ENCODE measurements at regions not wholly inside any gene's neighbourhood (a gene's known extent, or its start where the extent isn't known, plus 50 kb on each side); places are given as distances from the start of the nearest gene placed in this dataset.
A peak's percentile ranks its signal among the peaks of the same experiment; 100 is the strongest.

DNA sequence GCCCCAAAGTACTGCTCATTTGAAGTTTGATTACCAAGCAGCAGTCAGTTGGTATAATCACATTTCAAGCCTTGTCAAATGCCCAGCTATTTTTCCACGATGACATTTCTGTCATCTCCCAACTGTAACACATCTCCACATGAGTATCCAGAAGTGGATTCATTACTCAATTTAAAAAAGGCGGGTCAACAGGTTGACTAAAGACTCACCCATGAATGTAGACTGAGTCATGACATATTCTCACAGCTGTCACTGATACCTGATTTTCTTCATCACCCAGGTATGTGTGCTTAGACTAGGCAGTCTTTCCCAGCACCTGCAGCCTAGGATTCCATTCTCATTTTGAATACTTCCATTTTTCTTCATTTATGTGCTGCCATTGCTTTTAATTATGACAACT lies 75.1 kb upstream of the DBX2 start:
- no peak for TF ChIP-seq CREB1 (IDR thresholded peaks at IDR 0.05; ENCODE audit: low read depth)
- no peak for TF ChIP-seq EGR1 (IDR thresholded peaks at IDR 0.05)
- TF ChIP-seq EP300 (IDR thresholded peaks at IDR 0.05; ENCODE audit: borderline replicate concordance): no peak
- no peak for TF ChIP-seq RAD21 (IDR thresholded peaks at IDR 0.05; ENCODE audit: low read depth)
- no peak for TF ChIP-seq FOXM1 (IDR thresholded peaks at IDR 0.05; ENCODE audit: borderline replicate concordance, low read depth)
- no peak for TF ChIP-seq NFIC (IDR thresholded peaks at IDR 0.05)
- TF ChIP-seq YY1 (IDR thresholded peaks at IDR 0.05; ENCODE audit: low read depth): no peak
- no peak for TF ChIP-seq TAF1 (IDR thresholded peaks at IDR 0.05; ENCODE audit: low read depth)
- TF ChIP-seq TCF12 (IDR thresholded peaks at IDR 0.05; ENCODE audit: low read depth): no peak
- TF ChIP-seq, protein P1, sequence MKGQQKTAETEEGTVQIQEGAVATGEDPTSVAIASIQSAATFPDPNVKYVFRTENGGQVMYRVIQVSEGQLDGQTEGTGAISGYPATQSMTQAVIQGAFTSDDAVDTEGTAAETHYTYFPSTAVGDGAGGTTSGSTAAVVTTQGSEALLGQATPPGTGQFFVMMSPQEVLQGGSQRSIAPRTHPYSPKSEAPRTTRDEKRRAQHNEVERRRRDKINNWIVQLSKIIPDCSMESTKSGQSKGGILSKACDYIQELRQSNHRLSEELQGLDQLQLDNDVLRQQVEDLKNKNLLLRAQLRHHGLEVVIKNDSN (IDR thresholded peaks at IDR 0.05): no peak
- TF ChIP-seq, protein P2, sequence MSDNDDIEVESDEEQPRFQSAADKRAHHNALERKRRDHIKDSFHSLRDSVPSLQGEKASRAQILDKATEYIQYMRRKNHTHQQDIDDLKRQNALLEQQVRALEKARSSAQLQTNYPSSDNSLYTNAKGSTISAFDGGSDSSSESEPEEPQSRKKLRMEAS (IDR thresholded peaks at IDR 0.05): no peak
- no peak for TF ChIP-seq TEAD4 (IDR thresholded peaks at IDR 0.05)
- TF ChIP-seq, protein P3, sequence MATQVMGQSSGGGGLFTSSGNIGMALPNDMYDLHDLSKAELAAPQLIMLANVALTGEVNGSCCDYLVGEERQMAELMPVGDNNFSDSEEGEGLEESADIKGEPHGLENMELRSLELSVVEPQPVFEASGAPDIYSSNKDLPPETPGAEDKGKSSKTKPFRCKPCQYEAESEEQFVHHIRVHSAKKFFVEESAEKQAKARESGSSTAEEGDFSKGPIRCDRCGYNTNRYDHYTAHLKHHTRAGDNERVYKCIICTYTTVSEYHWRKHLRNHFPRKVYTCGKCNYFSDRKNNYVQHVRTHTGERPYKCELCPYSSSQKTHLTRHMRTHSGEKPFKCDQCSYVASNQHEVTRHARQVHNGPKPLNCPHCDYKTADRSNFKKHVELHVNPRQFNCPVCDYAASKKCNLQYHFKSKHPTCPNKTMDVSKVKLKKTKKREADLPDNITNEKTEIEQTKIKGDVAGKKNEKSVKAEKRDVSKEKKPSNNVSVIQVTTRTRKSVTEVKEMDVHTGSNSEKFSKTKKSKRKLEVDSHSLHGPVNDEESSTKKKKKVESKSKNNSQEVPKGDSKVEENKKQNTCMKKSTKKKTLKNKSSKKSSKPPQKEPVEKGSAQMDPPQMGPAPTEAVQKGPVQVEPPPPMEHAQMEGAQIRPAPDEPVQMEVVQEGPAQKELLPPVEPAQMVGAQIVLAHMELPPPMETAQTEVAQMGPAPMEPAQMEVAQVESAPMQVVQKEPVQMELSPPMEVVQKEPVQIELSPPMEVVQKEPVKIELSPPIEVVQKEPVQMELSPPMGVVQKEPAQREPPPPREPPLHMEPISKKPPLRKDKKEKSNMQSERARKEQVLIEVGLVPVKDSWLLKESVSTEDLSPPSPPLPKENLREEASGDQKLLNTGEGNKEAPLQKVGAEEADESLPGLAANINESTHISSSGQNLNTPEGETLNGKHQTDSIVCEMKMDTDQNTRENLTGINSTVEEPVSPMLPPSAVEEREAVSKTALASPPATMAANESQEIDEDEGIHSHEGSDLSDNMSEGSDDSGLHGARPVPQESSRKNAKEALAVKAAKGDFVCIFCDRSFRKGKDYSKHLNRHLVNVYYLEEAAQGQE (IDR thresholded peaks at IDR 0.05; ENCODE audit: low read depth): no peak
- no peak for TF ChIP-seq CEBPB (IDR thresholded peaks at IDR 0.05)
- no peak for TF ChIP-seq ZBTB7A (IDR thresholded peaks at IDR 0.05; ENCODE audit: low read depth)

DNA sequence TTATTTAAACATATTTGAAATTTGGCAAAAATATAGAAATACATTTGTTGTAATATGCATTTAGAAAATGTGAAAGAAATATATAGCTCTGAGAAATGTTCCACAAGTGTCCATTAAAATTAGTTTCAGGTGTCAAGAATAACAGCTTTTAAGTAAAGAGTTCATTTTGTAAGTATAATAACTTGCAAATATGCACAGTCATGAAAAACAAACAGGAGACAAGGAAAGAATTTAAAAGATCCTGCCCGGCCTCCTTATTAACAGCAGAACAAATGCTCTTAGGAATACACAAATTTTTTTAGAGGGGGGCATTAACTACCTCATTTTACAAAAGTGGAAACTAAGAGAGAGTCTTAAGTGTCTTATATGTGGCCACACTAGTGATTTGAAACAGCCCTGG lies 77.7 kb upstream of the DBX2 start:
- TF ChIP-seq NFIC (IDR thresholded peaks at IDR 0.05): no peak
- TF ChIP-seq, protein P3 (IDR thresholded peaks at IDR 0.05; ENCODE audit: low read depth): no peak
- TF ChIP-seq, protein P1 (IDR thresholded peaks at IDR 0.05): no peak
- TF ChIP-seq RAD21 (IDR thresholded peaks at IDR 0.05; ENCODE audit: low read depth): no peak
- no peak for TF ChIP-seq YY1 (IDR thresholded peaks at IDR 0.05; ENCODE audit: low read depth)
- TF ChIP-seq FOXM1 (IDR thresholded peaks at IDR 0.05; ENCODE audit: borderline replicate concordance, low read depth): no peak
- no peak for TF ChIP-seq CEBPB (IDR thresholded peaks at IDR 0.05)
- no peak for TF ChIP-seq EGR1 (IDR thresholded peaks at IDR 0.05)
- TF ChIP-seq, protein P2 (IDR thresholded peaks at IDR 0.05): no peak
- no peak for TF ChIP-seq TEAD4 (IDR thresholded peaks at IDR 0.05)
- no peak for TF ChIP-seq ZBTB7A (IDR thresholded peaks at IDR 0.05; ENCODE audit: low read depth)
- TF ChIP-seq TAF1 (IDR thresholded peaks at IDR 0.05; ENCODE audit: low read depth): no peak
- TF ChIP-seq CREB1 (IDR thresholded peaks at IDR 0.05; ENCODE audit: low read depth): no peak
- no peak for TF ChIP-seq EP300 (IDR thresholded peaks at IDR 0.05; ENCODE audit: borderline replicate concordance)
- no peak for TF ChIP-seq TCF12 (IDR thresholded peaks at IDR 0.05; ENCODE audit: low read depth)

DNA sequence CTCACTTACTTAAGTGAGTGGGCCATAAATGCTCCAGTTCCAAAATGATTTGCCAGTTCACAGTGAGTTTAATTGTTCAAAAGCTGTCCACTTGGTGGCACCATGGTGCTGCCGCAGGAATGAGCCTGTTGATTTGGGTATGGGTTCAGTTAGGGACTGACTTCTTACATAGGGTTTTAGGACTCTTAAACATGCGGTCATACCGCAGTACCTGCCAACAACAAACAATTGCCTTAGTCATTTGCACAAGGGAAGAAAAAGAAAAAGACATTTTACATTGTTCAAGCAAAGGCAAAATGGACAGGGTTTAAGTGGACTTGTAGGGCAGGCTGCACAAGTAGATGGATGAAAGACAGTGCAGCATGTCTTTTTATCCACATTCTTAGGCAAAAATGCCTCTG lies 80.0 kb upstream of the DBX2 start:
- TF ChIP-seq, protein P2 (IDR thresholded peaks at IDR 0.05): 0 out of 2 replicates have a peak, but pooled peaks have one; percentile 33
- peak; percentile 99 for TF ChIP-seq RAD21 (IDR thresholded peaks at IDR 0.05; ENCODE audit: low read depth)
- no peak for TF ChIP-seq TCF12 (IDR thresholded peaks at IDR 0.05; ENCODE audit: low read depth)
- TF ChIP-seq TAF1 (IDR thresholded peaks at IDR 0.05; ENCODE audit: low read depth): no peak
- TF ChIP-seq, protein P1 (IDR thresholded peaks at IDR 0.05): no peak
- TF ChIP-seq YY1 (IDR thresholded peaks at IDR 0.05; ENCODE audit: low read depth): no peak
- 0 out of 2 replicates have a peak, but pooled peaks have one; percentile 12 for TF ChIP-seq TEAD4 (IDR thresholded peaks at IDR 0.05)
- TF ChIP-seq ZBTB7A (IDR thresholded peaks at IDR 0.05; ENCODE audit: low read depth): no peak
- TF ChIP-seq EGR1 (IDR thresholded peaks at IDR 0.05): no peak

DNA sequence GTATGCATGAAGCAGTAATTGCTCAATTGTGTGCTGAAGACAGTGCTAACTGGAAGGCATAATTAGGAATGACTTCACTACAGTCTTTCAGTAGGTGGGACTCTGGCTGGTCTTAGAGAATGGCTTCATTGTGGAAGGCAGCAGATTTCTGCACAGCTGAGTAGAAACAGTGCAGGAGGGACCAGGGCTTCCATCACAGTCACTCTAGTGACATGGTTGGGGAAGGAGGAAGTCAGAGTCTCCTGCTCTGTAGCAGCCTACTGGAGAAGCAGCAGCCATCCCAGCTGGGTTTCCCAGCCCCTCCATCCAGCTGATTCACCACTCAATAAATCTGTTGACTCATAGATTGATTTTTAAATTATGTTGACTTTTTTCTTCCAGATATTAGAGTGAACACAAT lies 80.6 kb upstream of the DBX2 start:
- TF ChIP-seq, protein P3 (IDR thresholded peaks at IDR 0.05; ENCODE audit: low read depth): no peak
- no peak for TF ChIP-seq ZBTB7A (IDR thresholded peaks at IDR 0.05; ENCODE audit: low read depth)
- TF ChIP-seq TCF12 (IDR thresholded peaks at IDR 0.05; ENCODE audit: low read depth): no peak
- TF ChIP-seq, protein P2 (IDR thresholded peaks at IDR 0.05): no peak
- no peak for TF ChIP-seq EP300 (IDR thresholded peaks at IDR 0.05; ENCODE audit: borderline replicate concordance)
- no peak for TF ChIP-seq TAF1 (IDR thresholded peaks at IDR 0.05; ENCODE audit: low read depth)

All from Ishikawa (cell line).